Superior temporal gyrus (tissue), 1 donor: ENCODE measurements at regions not wholly inside any gene's neighbourhood (a gene's known extent, or its start where the extent isn't known, plus 50 kb on each side); places are given as distances from the start of the nearest gene placed in this dataset.
"Not testable (repeated sequence)": the region's sequence is repeated elsewhere in the genome, so short reads cannot be mapped to it uniquely, and the experiment has no call there.

Source experiments
- DNase-seq: peaks from one replicate; pipeline ENCODE4 v3.0.0-alpha.2; 2016; ENCODE audit errors: extremely low spot score

- no peak for DNase-seq
These were observed 427.3 kb upstream of the SMIM21 start for GRCh38 chr18:75854808-75855207.

GRCh38 chr18:75854174-75854573 lies 426.7 kb upstream of the SMIM21 start:
- DNase-seq = no peak

GRCh38 chr18:75846321-75846720 lies 418.8 kb upstream of the SMIM21 start:
- no peak for DNase-seq

- DNase-seq = no peak
These were observed 417.9 kb upstream of the SMIM21 start for GRCh38 chr18:75845413-75845812.

- DNase-seq = no peak
These were observed 416.6 kb upstream of the SMIM21 start for GRCh38 chr18:75844146-75844545.

- no peak for DNase-seq
These were observed 412.6 kb upstream of the SMIM21 start for GRCh38 chr18:75840131-75840530.

- DNase-seq = not testable (repeated sequence)
These were observed 412.2 kb upstream of the SMIM21 start for GRCh38 chr18:75839686-75840085.

- no peak for DNase-seq
These were observed 411.5 kb upstream of the SMIM21 start for GRCh38 chr18:75839041-75839440.

- no peak for DNase-seq
These were observed 409.8 kb upstream of the SMIM21 start for GRCh38 chr18:75837316-75837715.

- no peak for DNase-seq
These were observed 409.0 kb upstream of the SMIM21 start for GRCh38 chr18:75836516-75836915.

- DNase-seq = no peak
These were observed 404.5 kb upstream of the SMIM21 start for GRCh38 chr18:75831960-75832359.

- no peak for DNase-seq
These were observed 403.3 kb upstream of the SMIM21 start for GRCh38 chr18:75830828-75831227.

- DNase-seq = no peak
These were observed 401.6 kb upstream of the SMIM21 start for GRCh38 chr18:75829091-75829490.

- no peak for DNase-seq
These were observed 400.9 kb upstream of the SMIM21 start for GRCh38 chr18:75828379-75828778.

GRCh38 chr18:75827751-75828287 lies 400.3 kb upstream of the SMIM21 start:
- no peak for DNase-seq

GRCh38 chr18:75824661-75825060 lies 397.2 kb upstream of the SMIM21 start:
- no peak for DNase-seq

- no peak for DNase-seq
These were observed 396.0 kb upstream of the SMIM21 start for GRCh38 chr18:75823471-75823870.

- DNase-seq = no peak
These were observed 390.9 kb upstream of the SMIM21 start for GRCh38 chr18:75818383-75818782.

GRCh38 chr18:75815767-75816166 lies 388.3 kb upstream of the SMIM21 start:
- DNase-seq = no peak

- no peak for DNase-seq
These were observed 385.3 kb upstream of the SMIM21 start for GRCh38 chr18:75812761-75813160.

- no peak for DNase-seq
These were observed 383.6 kb upstream of the SMIM21 start for GRCh38 chr18:75810961-75811551.

GRCh38 chr18:75810516-75810915 lies 383.0 kb upstream of the SMIM21 start:
- DNase-seq = no peak

- no peak for DNase-seq
These were observed 382.4 kb upstream of the SMIM21 start for GRCh38 chr18:75809926-75810255.
